ENCODE measurements at regions not wholly inside any gene's neighbourhood (a gene's known extent, or its start where the extent isn't known, plus 50 kb on each side); places are given as distances from the start of the nearest gene placed in this dataset.

GRCh38 chr4:41358647-41359421, 102.1 kb downstream of the UCHL1 start:
- no peaks in the 10 kb centered on the region for H3K27me3 Mint-ChIP-seq (ENCODE audit: insufficient read depth, unreplicated experiment)
- POLR2A ChIA-PET: interaction anchor here (0.5 kb wide), 1 partner anchor 126 kb away, joined by 3 read pairs; no protein-coding TSS in a partner anchor
- H3K36me3 Mint-ChIP-seq (ENCODE audit: insufficient read depth, unreplicated experiment): no peaks in the 10 kb centered on the region
- H3K27ac Mint-ChIP-seq (ENCODE audit: low read depth, unreplicated experiment): no peak overlapping the region
- intact Hi-C loops (cut with micrococcal nuclease): no loop called here
- no peak for DNase-seq (ENCODE audit: unreplicated experiment)
- no TSS peak for BruUV-seq (replicated peaks)
- TF ChIP-seq CTCF (IDR thresholded peaks at IDR 0.05; ENCODE audit: unreplicated experiment): no peak
- H3K4me3 Mint-ChIP-seq (ENCODE audit: unreplicated experiment): no peak overlapping the region
- CTCF ChIA-PET: interaction anchor here (0.6 to 2.2 kb wide), 3 partner anchors 78 to 303 kb away, joined by 3 to 11 read pairs (median 4); no protein-coding TSS in a partner anchor
- no peaks in the 10 kb centered on the region for H3K9me3 Mint-ChIP-seq (ENCODE audit: unreplicated experiment)
- H3K4me1 Mint-ChIP-seq (ENCODE audit: insufficient read depth, unreplicated experiment): peaks cover 21% of the 10 kb centered on the region

- intact Hi-C loops (cut with micrococcal nuclease): no loop called here
- H3K36me3 Mint-ChIP-seq (ENCODE audit: insufficient read depth, unreplicated experiment): no peaks in the 10 kb centered on the region
- no peak overlapping the region for H3K4me3 Mint-ChIP-seq (ENCODE audit: unreplicated experiment)
- no peaks in the 10 kb centered on the region for H3K9me3 Mint-ChIP-seq (ENCODE audit: unreplicated experiment)
- H3K27ac Mint-ChIP-seq (ENCODE audit: low read depth, unreplicated experiment): no peak overlapping the region
- peaks cover 21% of the 10 kb centered on the region for H3K4me1 Mint-ChIP-seq (ENCODE audit: insufficient read depth, unreplicated experiment)
- BruUV-seq (replicated peaks): no TSS peak
- no peaks in the 10 kb centered on the region for H3K27me3 Mint-ChIP-seq (ENCODE audit: insufficient read depth, unreplicated experiment)
- TF ChIP-seq CTCF (IDR thresholded peaks at IDR 0.05; ENCODE audit: unreplicated experiment): no peak
- ChIA-PET CTCF (interaction anchor here (0.6 to 2.2 kb wide), 3 partner anchors 78 to 302 kb away, joined by 3 to 11 read pairs (median 4); no protein-coding TSS in a partner anchor), POLR2A (no interaction called here)
- DNase-seq (ENCODE audit: unreplicated experiment): no peak
Observed at GRCh38 chr4:41359422-41359775, 102.7 kb downstream of the UCHL1 start.

GRCh38 chr4:41359836-41360213, 103.1 kb downstream of the UCHL1 start:
- Mint-ChIP-seq H3K4me1 (ENCODE audit: insufficient read depth, unreplicated experiment) (peaks cover 24% of the 10 kb centered on the region), H3K9me3 (ENCODE audit: unreplicated experiment) (no peaks in the 10 kb centered on the region), H3K36me3 (ENCODE audit: insufficient read depth, unreplicated experiment) (no peaks in the 10 kb centered on the region), H3K27me3 (ENCODE audit: insufficient read depth, unreplicated experiment) (no peaks in the 10 kb centered on the region), H3K27ac (ENCODE audit: low read depth, unreplicated experiment) (no peak overlapping the region), H3K4me3 (ENCODE audit: unreplicated experiment) (peak overlapping the region; percentile 89)
- intact Hi-C loops (cut with micrococcal nuclease): loop anchor here (1.0 to 5.0 kb wide), 3 partner anchors 117 to 302 kb away; no protein-coding TSS in a partner anchor
- CTCF ChIA-PET: interaction anchor here (0.7 kb wide), 1 partner anchor 80 kb away, joined by 3 read pairs; no protein-coding TSS in a partner anchor
- TF ChIP-seq CTCF (IDR thresholded peaks at IDR 0.05; ENCODE audit: unreplicated experiment): no peak
- POLR2A ChIA-PET: interaction anchor here (0.6 to 1.4 kb wide), 4 partner anchors 9 to 268 kb away, joined by 3 read pairs; no protein-coding TSS in a partner anchor
- no peak for DNase-seq (ENCODE audit: unreplicated experiment)
- no TSS peak for BruUV-seq (replicated peaks)

DNA sequence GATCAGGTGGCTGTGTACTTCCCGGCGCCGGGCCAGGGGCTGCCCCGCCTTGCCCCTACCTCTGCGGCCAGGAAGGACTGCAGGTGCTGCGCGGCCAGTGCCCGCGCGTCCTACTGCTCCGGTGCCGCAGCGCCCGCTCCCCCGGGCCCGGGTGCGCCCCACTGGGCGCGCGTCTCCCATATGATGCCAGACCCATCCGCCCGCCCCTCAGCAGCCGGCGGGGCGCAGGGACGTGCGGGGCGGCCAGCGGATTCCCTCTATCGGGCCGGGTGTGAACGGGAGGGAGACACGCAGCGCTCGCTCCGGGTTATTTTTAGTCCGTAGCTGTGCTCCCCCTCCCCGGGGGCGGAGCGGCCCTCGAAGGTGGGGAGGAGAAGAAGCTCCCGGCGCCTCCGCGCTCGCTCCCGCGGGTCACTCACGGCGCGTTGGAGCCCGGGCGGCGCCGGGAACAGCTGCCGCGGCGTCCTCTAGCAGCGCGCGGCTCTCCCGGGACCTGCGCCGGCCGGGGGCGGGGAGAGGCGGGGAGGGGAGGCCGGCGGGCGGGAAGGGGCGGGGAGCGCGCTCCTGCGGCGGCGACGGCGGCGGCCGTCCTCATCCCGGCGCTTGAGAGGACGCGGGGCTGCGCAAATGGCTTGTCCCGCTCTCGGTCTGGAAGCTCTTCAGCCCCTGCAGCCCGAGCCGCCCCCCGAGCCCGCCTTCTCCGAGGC, 103.6 kb downstream of the UCHL1 start:
- Mint-ChIP-seq H3K4me3 (ENCODE audit: unreplicated experiment) (peak overlapping the region; percentile 89), H3K27me3 (ENCODE audit: insufficient read depth, unreplicated experiment) (no peaks in the 10 kb centered on the region), H3K36me3 (ENCODE audit: insufficient read depth, unreplicated experiment) (no peaks in the 10 kb centered on the region), H3K27ac (ENCODE audit: low read depth, unreplicated experiment) (no peak overlapping the region), H3K4me1 (ENCODE audit: insufficient read depth, unreplicated experiment) (peaks cover 30% of the 10 kb centered on the region), H3K9me3 (ENCODE audit: unreplicated experiment) (no peaks in the 10 kb centered on the region)
- TF ChIP-seq CTCF (IDR thresholded peaks at IDR 0.05; ENCODE audit: unreplicated experiment): no peak
- CTCF ChIA-PET: interaction anchor here (0.7 to 1.5 kb wide), 4 partner anchors 42 to 436 kb away, joined by 3 to 4 read pairs (median 3); partner anchors contain the start of gene LIMCH1
- DNase-seq (ENCODE audit: unreplicated experiment): peak; percentile 75
- POLR2A ChIA-PET: interaction anchor here (0.6 to 1.7 kb wide), 7 partner anchors 10 to 268 kb away, joined by 3 to 5 read pairs (median 3); no protein-coding TSS in a partner anchor
- BruUV-seq (replicated peaks): no TSS peak
- intact Hi-C loops (cut with micrococcal nuclease): loop anchor here (1.0 to 5.0 kb wide), 3 partner anchors 117 to 302 kb away; no protein-coding TSS in a partner anchor

All from MCF 10A (cell line).